ENCODE measurements at regions not wholly inside any gene's neighbourhood (a gene's known extent, or its start where the extent isn't known, plus 50 kb on each side); places are given as distances from the start of the nearest gene placed in this dataset.
A peak's percentile ranks its signal among the peaks of the same experiment; 100 is the strongest.

GRCh38 chr6:68575765-68576439, 59.2 kb upstream of the ADGRB3 start:
- Histone ChIP-seq H3K9ac (ENCODE audit: low read length in 2 of 2) (no peak overlapping the region), H3K4me1 (ENCODE audit: control insufficient read depth, insufficient read depth, low read length) (no peaks in the 10 kb centered on the region), H3K27ac (ENCODE audit: low read length) (no peak overlapping the region), H3K4me3 (ENCODE audit: low read length in 2 of 2) (peak overlapping the region in 1 of 2 donors; percentile 25), H3K9me3 (ENCODE audit: control insufficient read depth in 2 of 2, low read length in 2 of 2) (peaks cover 6 to 7% of the 10 kb centered on the region in 2 donors), H3K36me3 (ENCODE audit: control insufficient read depth in 2 of 2, insufficient read depth in 2 of 2, low read length in 2 of 2) (no peaks in the 10 kb centered on the region), H3K27me3 (ENCODE audit: control insufficient read depth in 1 of 2, insufficient read depth in 2 of 2, low read length in 2 of 2) (no peaks in the 10 kb centered on the region)

- Histone ChIP-seq H3K4me3 (ENCODE audit: low read length in 2 of 2) (no peak overlapping the region), H3K36me3 (ENCODE audit: control insufficient read depth in 2 of 2, insufficient read depth in 2 of 2, low read length in 2 of 2) (no peaks in the 10 kb centered on the region), H3K4me1 (ENCODE audit: control insufficient read depth, insufficient read depth, low read length) (no peaks in the 10 kb centered on the region), H3K9ac (ENCODE audit: low read length in 2 of 2) (no peak overlapping the region), H3K9me3 (ENCODE audit: control insufficient read depth in 2 of 2, low read length in 2 of 2) (peaks cover 6 to 7% of the 10 kb centered on the region in 2 donors), H3K27ac (ENCODE audit: low read length) (no peak overlapping the region), H3K27me3 (ENCODE audit: control insufficient read depth in 1 of 2, insufficient read depth in 2 of 2, low read length in 2 of 2) (no peaks in the 10 kb centered on the region)
Observed at GRCh38 chr6:68572975-68573374, 62.1 kb upstream of the ADGRB3 start.

- no peak overlapping the region for H3K9ac ChIP-seq (ENCODE audit: low read length in 2 of 2)
- H3K4me3 ChIP-seq (ENCODE audit: low read length in 2 of 2): no peak overlapping the region
- H3K27me3 ChIP-seq (ENCODE audit: control insufficient read depth in 1 of 2, insufficient read depth in 2 of 2, low read length in 2 of 2): no peaks in the 10 kb centered on the region
- H3K4me1 ChIP-seq (ENCODE audit: control insufficient read depth, insufficient read depth, low read length): no peaks in the 10 kb centered on the region
- H3K36me3 ChIP-seq (ENCODE audit: control insufficient read depth in 2 of 2, insufficient read depth in 2 of 2, low read length in 2 of 2): no peaks in the 10 kb centered on the region
- H3K9me3 ChIP-seq (ENCODE audit: control insufficient read depth in 2 of 2, low read length in 2 of 2): peaks cover 6 to 7% of the 10 kb centered on the region in 2 donors
- H3K27ac ChIP-seq (ENCODE audit: low read length): no peak overlapping the region
Observed at GRCh38 chr6:68572525-68572924, 62.6 kb upstream of the ADGRB3 start.

- no peak overlapping the region for H3K4me3 ChIP-seq (ENCODE audit: low read length in 2 of 2)
- H3K4me1 ChIP-seq (ENCODE audit: control insufficient read depth, insufficient read depth, low read length): no peaks in the 10 kb centered on the region
- no peak overlapping the region for H3K9ac ChIP-seq (ENCODE audit: low read length in 2 of 2)
- no peaks in the 10 kb centered on the region for H3K36me3 ChIP-seq (ENCODE audit: control insufficient read depth in 2 of 2, insufficient read depth in 2 of 2, low read length in 2 of 2)
- no peak overlapping the region for H3K27ac ChIP-seq (ENCODE audit: low read length)
- no peaks in the 10 kb centered on the region for H3K9me3 ChIP-seq (ENCODE audit: control insufficient read depth in 2 of 2, low read length in 2 of 2)
- no peaks in the 10 kb centered on the region for H3K27me3 ChIP-seq (ENCODE audit: control insufficient read depth in 1 of 2, insufficient read depth in 2 of 2, low read length in 2 of 2)
Observed at GRCh38 chr6:68559716-68560115, 75.4 kb upstream of the ADGRB3 start.

- Histone ChIP-seq H3K9ac (ENCODE audit: low read length in 2 of 2) (no peak overlapping the region), H3K9me3 (ENCODE audit: control insufficient read depth in 2 of 2, low read length in 2 of 2) (no peaks in the 10 kb centered on the region), H3K4me1 (ENCODE audit: control insufficient read depth, insufficient read depth, low read length) (no peaks in the 10 kb centered on the region), H3K27me3 (ENCODE audit: control insufficient read depth in 1 of 2, insufficient read depth in 2 of 2, low read length in 2 of 2) (no peaks in the 10 kb centered on the region), H3K36me3 (ENCODE audit: control insufficient read depth in 2 of 2, insufficient read depth in 2 of 2, low read length in 2 of 2) (no peaks in the 10 kb centered on the region), H3K27ac (ENCODE audit: low read length) (no peak overlapping the region), H3K4me3 (ENCODE audit: low read length in 2 of 2) (no peak overlapping the region)
Observed at GRCh38 chr6:68559070-68559469, 76.0 kb upstream of the ADGRB3 start.

GRCh38 chr6:68546620-68547019, 88.5 kb upstream of the ADGRB3 start:
- no peak overlapping the region for H3K4me3 ChIP-seq (ENCODE audit: low read length in 2 of 2)
- H3K27ac ChIP-seq (ENCODE audit: low read length): no peak overlapping the region
- no peak overlapping the region for H3K9ac ChIP-seq (ENCODE audit: low read length in 2 of 2)
- H3K27me3 ChIP-seq (ENCODE audit: control insufficient read depth in 1 of 2, insufficient read depth in 2 of 2, low read length in 2 of 2): no peaks in the 10 kb centered on the region
- no peaks in the 10 kb centered on the region for H3K36me3 ChIP-seq (ENCODE audit: control insufficient read depth in 2 of 2, insufficient read depth in 2 of 2, low read length in 2 of 2)
- H3K4me1 ChIP-seq (ENCODE audit: control insufficient read depth, insufficient read depth, low read length): no peaks in the 10 kb centered on the region
- H3K9me3 ChIP-seq (ENCODE audit: control insufficient read depth in 2 of 2, low read length in 2 of 2): no peaks in the 10 kb centered on the region

- H3K27me3 ChIP-seq (ENCODE audit: control insufficient read depth in 1 of 2, insufficient read depth in 2 of 2, low read length in 2 of 2): no peaks in the 10 kb centered on the region
- no peak overlapping the region for H3K4me3 ChIP-seq (ENCODE audit: low read length in 2 of 2)
- H3K9ac ChIP-seq (ENCODE audit: low read length in 2 of 2): no peak overlapping the region
- no peak overlapping the region for H3K27ac ChIP-seq (ENCODE audit: low read length)
- H3K4me1 ChIP-seq (ENCODE audit: control insufficient read depth, insufficient read depth, low read length): no peaks in the 10 kb centered on the region
- no peaks in the 10 kb centered on the region for H3K36me3 ChIP-seq (ENCODE audit: control insufficient read depth in 2 of 2, insufficient read depth in 2 of 2, low read length in 2 of 2)
- H3K9me3 ChIP-seq (ENCODE audit: control insufficient read depth in 2 of 2, low read length in 2 of 2): no peaks in the 10 kb centered on the region
Observed at GRCh38 chr6:68544450-68544849, 90.6 kb upstream of the ADGRB3 start.

GRCh38 chr6:68533339-68533795, 101.7 kb upstream of the ADGRB3 start:
- Histone ChIP-seq H3K27me3 (ENCODE audit: control insufficient read depth in 1 of 2, insufficient read depth in 2 of 2, low read length in 2 of 2) (no peaks in the 10 kb centered on the region), H3K36me3 (ENCODE audit: control insufficient read depth in 2 of 2, insufficient read depth in 2 of 2, low read length in 2 of 2) (no peaks in the 10 kb centered on the region), H3K9me3 (ENCODE audit: control insufficient read depth in 2 of 2, low read length in 2 of 2) (no peaks in the 10 kb centered on the region), H3K4me1 (ENCODE audit: control insufficient read depth, insufficient read depth, low read length) (no peaks in the 10 kb centered on the region), H3K9ac (ENCODE audit: low read length in 2 of 2) (no peak overlapping the region), H3K27ac (ENCODE audit: low read length) (no peak overlapping the region), H3K4me3 (ENCODE audit: low read length in 2 of 2) (no peak overlapping the region)

- H3K4me1 ChIP-seq (ENCODE audit: control insufficient read depth, insufficient read depth, low read length): no peaks in the 10 kb centered on the region
- H3K9me3 ChIP-seq (ENCODE audit: control insufficient read depth in 2 of 2, low read length in 2 of 2): peaks cover 0 to 1% of the 10 kb centered on the region in 2 donors
- H3K27me3 ChIP-seq (ENCODE audit: control insufficient read depth in 1 of 2, insufficient read depth in 2 of 2, low read length in 2 of 2): no peaks in the 10 kb centered on the region
- H3K4me3 ChIP-seq (ENCODE audit: low read length in 2 of 2): no peak overlapping the region
- no peak overlapping the region for H3K27ac ChIP-seq (ENCODE audit: low read length)
- H3K9ac ChIP-seq (ENCODE audit: low read length in 2 of 2): no peak overlapping the region
- H3K36me3 ChIP-seq (ENCODE audit: control insufficient read depth in 2 of 2, insufficient read depth in 2 of 2, low read length in 2 of 2): no peaks in the 10 kb centered on the region
Observed at GRCh38 chr6:68527691-68528090, 107.4 kb upstream of the ADGRB3 start.

- Histone ChIP-seq H3K4me3 (ENCODE audit: low read length in 2 of 2) (no peak overlapping the region), H3K36me3 (ENCODE audit: control insufficient read depth in 2 of 2, insufficient read depth in 2 of 2, low read length in 2 of 2) (no peaks in the 10 kb centered on the region), H3K27ac (ENCODE audit: low read length) (no peak overlapping the region), H3K4me1 (ENCODE audit: control insufficient read depth, insufficient read depth, low read length) (no peaks in the 10 kb centered on the region), H3K9ac (ENCODE audit: low read length in 2 of 2) (no peak overlapping the region), H3K27me3 (ENCODE audit: control insufficient read depth in 1 of 2, insufficient read depth in 2 of 2, low read length in 2 of 2) (no peaks in the 10 kb centered on the region), H3K9me3 (ENCODE audit: control insufficient read depth in 2 of 2, low read length in 2 of 2) (no peaks in the 10 kb centered on the region)
Observed at GRCh38 chr6:68506911-68507310, 128.2 kb upstream of the ADGRB3 start.

- H3K9ac ChIP-seq (ENCODE audit: low read length in 2 of 2): no peak overlapping the region
- H3K27me3 ChIP-seq (ENCODE audit: control insufficient read depth in 1 of 2, insufficient read depth in 2 of 2, low read length in 2 of 2): no peaks in the 10 kb centered on the region
- H3K4me3 ChIP-seq (ENCODE audit: low read length in 2 of 2): no peak overlapping the region
Observed at GRCh38 chr6:68502946-68503345, 132.1 kb upstream of the ADGRB3 start.

More at GRCh38 chr6:68502946-68503345, 132.1 kb upstream of the ADGRB3 start:
- Histone ChIP-seq H3K9me3 (ENCODE audit: control insufficient read depth in 2 of 2, low read length in 2 of 2) (no peaks in the 10 kb centered on the region), H3K27ac (ENCODE audit: low read length) (no peak overlapping the region), H3K4me1 (ENCODE audit: control insufficient read depth, insufficient read depth, low read length) (no peaks in the 10 kb centered on the region), H3K36me3 (ENCODE audit: control insufficient read depth in 2 of 2, insufficient read depth in 2 of 2, low read length in 2 of 2) (no peaks in the 10 kb centered on the region)
